ENCODE measurements at regions not wholly inside any gene's neighbourhood (a gene's known extent, or its start where the extent isn't known, plus 50 kb on each side); places are given as distances from the start of the nearest gene placed in this dataset.

DNA sequence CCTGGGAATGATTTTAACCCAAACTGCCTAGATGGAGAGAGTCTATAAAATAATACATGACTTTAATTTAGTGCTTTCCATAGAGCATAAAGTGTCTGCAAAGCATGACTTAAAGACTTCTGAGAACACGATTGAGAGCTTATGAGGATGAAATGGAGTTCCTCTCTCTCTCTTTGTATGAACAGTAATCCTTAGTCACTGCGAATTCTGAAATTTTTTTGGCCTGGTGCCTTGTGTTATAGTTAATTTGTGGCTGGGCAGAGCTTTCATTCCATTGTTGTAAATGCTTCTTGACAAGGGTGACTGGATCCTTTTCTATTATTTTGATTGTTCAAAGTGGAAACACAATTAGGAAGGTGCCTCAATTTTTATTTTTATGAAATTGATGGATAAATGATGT, 179.5 kb downstream of the CEP135 start:
- no peak for DNase-seq (ENCODE audit: low spot score)

DNA sequence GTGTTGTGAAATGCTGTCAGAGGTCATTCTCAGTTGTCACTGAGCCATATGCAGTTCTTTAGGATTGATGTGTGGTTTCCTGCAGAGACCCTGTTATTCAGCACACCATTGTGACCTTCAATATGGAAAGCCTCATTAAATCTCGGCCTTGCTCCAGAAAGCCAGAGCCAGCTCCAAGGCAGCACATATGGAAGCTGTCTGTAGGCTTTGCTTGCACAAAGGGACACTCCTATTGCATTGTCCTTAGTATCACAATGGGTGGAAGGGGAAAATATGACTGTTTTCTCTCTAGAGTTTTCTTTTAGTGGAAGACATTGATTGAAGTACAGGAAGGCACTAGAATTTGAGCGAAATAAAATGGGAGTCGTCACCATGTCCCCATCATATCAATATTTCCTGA, 179.0 kb downstream of the CEP135 start:
- Histone ChIP-seq H2AFZ (no peak overlapping the region), H3K79me2 (peaks cover 33% of the 10 kb centered on the region), H3K9me3 (ENCODE audit: low read depth) (no peaks in the 10 kb centered on the region), H3K4me1 (ENCODE audit: insufficient read depth) (no peaks in the 10 kb centered on the region), H3K36me3 (replicated peaks; ENCODE audit: insufficient read depth, low read depth) (no peaks in the 10 kb centered on the region), H3K27ac (no peak overlapping the region), H4K20me1 (ENCODE audit: insufficient read depth, poor library complexity, severe bottlenecking) (no peaks in the 10 kb centered on the region), H3K4me2 (no peak overlapping the region), H3K9me2 (replicated peaks; ENCODE audit: insufficient read depth) (no peaks in the 10 kb centered on the region), H3K4me3 (no peak overlapping the region), H3K27me3 (no peaks in the 10 kb centered on the region)
- DNase-seq (ENCODE audit: low spot score) = no peak
- 92% methylated on average over 3 of the region's 3 CpGs for WGBS (ENCODE audit: low lambda C conversion rate, missing lambda C conversion rate)
- no peak for TF ChIP-seq EZH2phosphoT487 (IDR thresholded peaks at IDR 0.05; ENCODE audit: low read depth, severe bottlenecking, unreplicated experiment)
- no peak for TF ChIP-seq EZH2 (IDR thresholded peaks at IDR 0.05; ENCODE audit: borderline replicate concordance)
- TF ChIP-seq, protein P1, sequence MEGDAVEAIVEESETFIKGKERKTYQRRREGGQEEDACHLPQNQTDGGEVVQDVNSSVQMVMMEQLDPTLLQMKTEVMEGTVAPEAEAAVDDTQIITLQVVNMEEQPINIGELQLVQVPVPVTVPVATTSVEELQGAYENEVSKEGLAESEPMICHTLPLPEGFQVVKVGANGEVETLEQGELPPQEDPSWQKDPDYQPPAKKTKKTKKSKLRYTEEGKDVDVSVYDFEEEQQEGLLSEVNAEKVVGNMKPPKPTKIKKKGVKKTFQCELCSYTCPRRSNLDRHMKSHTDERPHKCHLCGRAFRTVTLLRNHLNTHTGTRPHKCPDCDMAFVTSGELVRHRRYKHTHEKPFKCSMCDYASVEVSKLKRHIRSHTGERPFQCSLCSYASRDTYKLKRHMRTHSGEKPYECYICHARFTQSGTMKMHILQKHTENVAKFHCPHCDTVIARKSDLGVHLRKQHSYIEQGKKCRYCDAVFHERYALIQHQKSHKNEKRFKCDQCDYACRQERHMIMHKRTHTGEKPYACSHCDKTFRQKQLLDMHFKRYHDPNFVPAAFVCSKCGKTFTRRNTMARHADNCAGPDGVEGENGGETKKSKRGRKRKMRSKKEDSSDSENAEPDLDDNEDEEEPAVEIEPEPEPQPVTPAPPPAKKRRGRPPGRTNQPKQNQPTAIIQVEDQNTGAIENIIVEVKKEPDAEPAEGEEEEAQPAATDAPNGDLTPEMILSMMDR (IDR thresholded peaks at IDR 0.05; ENCODE audit: poor library complexity) = no peak

More for the DNA sequence above, 179.5 kb downstream of the CEP135 start:
- no peaks in the 10 kb centered on the region for H3K9me2 ChIP-seq (replicated peaks; ENCODE audit: insufficient read depth)
- no peaks in the 10 kb centered on the region for H3K9me3 ChIP-seq (ENCODE audit: low read depth)
- 82% methylated on average over 2 of the region's 2 CpGs for WGBS (ENCODE audit: low lambda C conversion rate, missing lambda C conversion rate)
- H3K27ac ChIP-seq = no peak overlapping the region
- H3K4me1 ChIP-seq (ENCODE audit: insufficient read depth) = no peaks in the 10 kb centered on the region
- H3K4me3 ChIP-seq = no peak overlapping the region
- H3K27me3 ChIP-seq = no peaks in the 10 kb centered on the region
- no peaks in the 10 kb centered on the region for H4K20me1 ChIP-seq (ENCODE audit: insufficient read depth, poor library complexity, severe bottlenecking)
- H2AFZ ChIP-seq = no peak overlapping the region
- H3K4me2 ChIP-seq = no peak overlapping the region
- H3K79me2 ChIP-seq = peaks cover 33% of the 10 kb centered on the region
- H3K36me3 ChIP-seq (replicated peaks; ENCODE audit: insufficient read depth, low read depth) = no peaks in the 10 kb centered on the region
- TF ChIP-seq EZH2 (IDR thresholded peaks at IDR 0.05; ENCODE audit: borderline replicate concordance) (no peak), EZH2phosphoT487 (IDR thresholded peaks at IDR 0.05; ENCODE audit: low read depth, severe bottlenecking, unreplicated experiment) (no peak)
- TF ChIP-seq, protein P1 (IDR thresholded peaks at IDR 0.05; ENCODE audit: poor library complexity) = no peak

DNA sequence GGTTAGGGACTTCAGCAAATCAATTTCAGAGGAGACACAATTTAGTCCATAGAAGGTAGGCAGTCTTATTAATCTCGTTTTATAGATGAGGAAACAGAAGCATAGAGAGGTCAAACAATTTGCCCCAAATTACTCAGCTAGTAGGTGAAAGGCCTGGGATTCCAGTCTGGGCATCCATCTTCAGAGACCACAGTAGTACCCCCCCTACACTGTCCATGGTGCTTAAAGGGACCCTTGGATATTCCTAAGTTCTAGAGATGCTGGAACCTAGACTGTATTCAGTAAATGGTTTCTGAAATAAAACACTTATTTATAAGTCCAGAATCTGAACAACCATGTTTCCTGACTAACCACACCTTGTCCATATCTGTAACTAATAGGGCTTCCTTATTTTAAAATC, 174.8 kb downstream of the CEP135 start:
- DNase-seq (ENCODE audit: low spot score) = no peak
- peaks cover 23% of the 10 kb centered on the region for H3K79me2 ChIP-seq
- H3K4me1 ChIP-seq (ENCODE audit: insufficient read depth) = no peaks in the 10 kb centered on the region
- H3K27ac ChIP-seq = no peak overlapping the region
- TF ChIP-seq EZH2 (IDR thresholded peaks at IDR 0.05; ENCODE audit: borderline replicate concordance) (no peak), EZH2phosphoT487 (IDR thresholded peaks at IDR 0.05; ENCODE audit: low read depth, severe bottlenecking, unreplicated experiment) (no peak)
- TF ChIP-seq, protein P1 (IDR thresholded peaks at IDR 0.05; ENCODE audit: poor library complexity) = no peak
- H3K9me3 ChIP-seq (ENCODE audit: low read depth) = no peaks in the 10 kb centered on the region
- H3K4me2 ChIP-seq = no peak overlapping the region
- no peak overlapping the region for H3K4me3 ChIP-seq
- no peaks in the 10 kb centered on the region for H3K27me3 ChIP-seq
- 69% methylated on average over 1 of the region's 1 CpG for WGBS (ENCODE audit: low lambda C conversion rate, missing lambda C conversion rate)
- no peaks in the 10 kb centered on the region for H3K36me3 ChIP-seq (replicated peaks; ENCODE audit: insufficient read depth, low read depth)
- no peaks in the 10 kb centered on the region for H4K20me1 ChIP-seq (ENCODE audit: insufficient read depth, poor library complexity, severe bottlenecking)
- H3K9me2 ChIP-seq (replicated peaks; ENCODE audit: insufficient read depth) = no peaks in the 10 kb centered on the region
- no peak overlapping the region for H2AFZ ChIP-seq

DNA sequence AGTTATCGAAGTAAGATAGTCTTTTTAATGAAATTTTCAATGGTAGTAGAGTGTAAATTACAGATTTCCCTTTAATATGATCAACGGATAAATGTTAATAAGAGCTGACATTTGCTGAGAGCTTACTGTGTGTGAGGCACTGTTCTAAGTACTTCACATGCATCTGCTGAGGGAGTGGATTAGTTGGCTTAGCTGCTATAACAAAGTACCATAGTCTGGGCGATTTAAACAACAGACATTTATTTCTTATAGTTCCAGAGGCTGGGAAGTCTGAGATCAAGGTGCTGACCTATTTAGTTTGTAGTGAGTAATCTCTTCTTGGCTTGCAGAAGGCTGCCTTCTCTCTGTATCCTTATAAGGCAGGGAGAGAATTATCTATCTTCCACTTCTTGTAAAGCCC, 174.3 kb downstream of the CEP135 start:
- H2AFZ ChIP-seq = no peak overlapping the region
- peaks cover 20% of the 10 kb centered on the region for H3K79me2 ChIP-seq
- no peaks in the 10 kb centered on the region for H3K9me2 ChIP-seq (replicated peaks; ENCODE audit: insufficient read depth)
- H3K9me3 ChIP-seq (ENCODE audit: low read depth) = no peaks in the 10 kb centered on the region
- H3K36me3 ChIP-seq (replicated peaks; ENCODE audit: insufficient read depth, low read depth) = no peaks in the 10 kb centered on the region
- H3K4me1 ChIP-seq (ENCODE audit: insufficient read depth) = no peaks in the 10 kb centered on the region
- no peaks in the 10 kb centered on the region for H3K27me3 ChIP-seq
- 92% methylated on average over 3 of the region's 3 CpGs for WGBS (ENCODE audit: low lambda C conversion rate, missing lambda C conversion rate)
- DNase-seq (ENCODE audit: low spot score) = no peak
- no peak overlapping the region for H3K27ac ChIP-seq
- no peak overlapping the region for H3K4me3 ChIP-seq
- TF ChIP-seq EZH2phosphoT487 (IDR thresholded peaks at IDR 0.05; ENCODE audit: low read depth, severe bottlenecking, unreplicated experiment) (no peak), EZH2 (IDR thresholded peaks at IDR 0.05; ENCODE audit: borderline replicate concordance) (no peak)
- TF ChIP-seq, protein P1 (IDR thresholded peaks at IDR 0.05; ENCODE audit: poor library complexity) = no peak
- no peaks in the 10 kb centered on the region for H4K20me1 ChIP-seq (ENCODE audit: insufficient read depth, poor library complexity, severe bottlenecking)
- no peak overlapping the region for H3K4me2 ChIP-seq
